HL-60 (cell line): ENCODE measurements at regions not wholly inside any gene's neighbourhood (a gene's known extent, or its start where the extent isn't known, plus 50 kb on each side); places are given as distances from the start of the nearest gene placed in this dataset.

Experiments
- DNase-seq, 2 experiments: peaks; one replicate each; pipeline ENCODE4 v3.0.0-alpha.2; 2010 to 2020; ENCODE audit warnings: low read depth in 1 of 2, low spot score in 1 of 2
- H3K27ac ChIP-seq: fragments of 250-450 bp; sonication (Bioruptor Pico); replicated peaks from 2 replicates; pipeline ENCODE4 v1.5.1; 2020; ENCODE audit warnings: mild to moderate bottlenecking, moderate library complexity
- H3K27me3 ChIP-seq: fragments of 250-450 bp; sonication (Bioruptor Pico); 2 replicates; pipeline ENCODE4 v1.5.1; 2021; ENCODE audit warnings: mild to moderate bottlenecking, moderate library complexity; ENCODE audit not compliant: insufficient read depth, poor library complexity, severe bottlenecking
- H3K4me3 ChIP-seq: replicated peaks from 2 replicates; pipeline ENCODE4 v1.5.1; 2011; ENCODE audit warnings: mild to moderate bottlenecking, control low read depth, low read length; ENCODE audit not compliant: insufficient read depth
- CTCF ChIP-seq: IDR thresholded peaks from one replicate; pipeline ENCODE4 v1.5.1; 2011; ENCODE audit warnings: low read length, control low read depth, inconsistent platforms; ENCODE audit not compliant: insufficient read depth
- GABPA ChIP-seq: IDR thresholded peaks from 2 replicates; pipeline ENCODE4 v1.6.1; 2012; ENCODE audit warnings: low read depth
- POLR2AphosphoS5 ChIP-seq: IDR thresholded peaks from 2 replicates; pipeline ENCODE4 v1.6.1; 2012; ENCODE audit warnings: low read depth
- SPI1 ChIP-seq: IDR thresholded peaks from 2 replicates; pipeline ENCODE4 v1.6.1; 2012; ENCODE audit warnings: low read depth, mild to moderate bottlenecking, borderline replicate concordance
- TF ChIP-seq, protein P1 (sequence below): IDR thresholded peaks from 2 replicates; pipeline ENCODE4 v1.6.1; 2012; ENCODE audit warnings: low read depth; ENCODE audit not compliant: insufficient replicate concordance

DNA sequence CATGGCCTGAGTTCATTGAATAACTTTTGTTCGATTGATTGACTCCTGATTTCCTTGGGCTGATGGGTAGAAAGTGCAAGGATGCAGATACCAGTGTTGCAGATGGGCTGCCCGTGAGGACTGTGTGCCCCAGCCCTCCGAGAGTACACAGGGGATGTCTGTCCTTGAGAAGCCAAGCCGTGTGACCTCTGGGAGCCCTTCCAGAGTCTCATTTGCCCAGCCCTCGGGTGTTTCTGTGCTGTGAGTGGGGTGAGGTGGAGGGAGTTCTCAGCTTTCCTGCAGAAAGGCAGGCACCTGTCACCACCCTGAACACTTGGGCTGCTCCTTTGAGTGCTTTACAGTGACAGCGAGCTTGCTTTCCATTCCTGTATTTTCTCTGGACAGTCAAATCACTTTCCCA is 96.4 kb upstream of the CACNA1E start:
- TF ChIP-seq POLR2AphosphoS5 (no peak), SPI1 (no peak), CTCF (no peak), GABPA (no peak)
- TF ChIP-seq, protein P1, sequence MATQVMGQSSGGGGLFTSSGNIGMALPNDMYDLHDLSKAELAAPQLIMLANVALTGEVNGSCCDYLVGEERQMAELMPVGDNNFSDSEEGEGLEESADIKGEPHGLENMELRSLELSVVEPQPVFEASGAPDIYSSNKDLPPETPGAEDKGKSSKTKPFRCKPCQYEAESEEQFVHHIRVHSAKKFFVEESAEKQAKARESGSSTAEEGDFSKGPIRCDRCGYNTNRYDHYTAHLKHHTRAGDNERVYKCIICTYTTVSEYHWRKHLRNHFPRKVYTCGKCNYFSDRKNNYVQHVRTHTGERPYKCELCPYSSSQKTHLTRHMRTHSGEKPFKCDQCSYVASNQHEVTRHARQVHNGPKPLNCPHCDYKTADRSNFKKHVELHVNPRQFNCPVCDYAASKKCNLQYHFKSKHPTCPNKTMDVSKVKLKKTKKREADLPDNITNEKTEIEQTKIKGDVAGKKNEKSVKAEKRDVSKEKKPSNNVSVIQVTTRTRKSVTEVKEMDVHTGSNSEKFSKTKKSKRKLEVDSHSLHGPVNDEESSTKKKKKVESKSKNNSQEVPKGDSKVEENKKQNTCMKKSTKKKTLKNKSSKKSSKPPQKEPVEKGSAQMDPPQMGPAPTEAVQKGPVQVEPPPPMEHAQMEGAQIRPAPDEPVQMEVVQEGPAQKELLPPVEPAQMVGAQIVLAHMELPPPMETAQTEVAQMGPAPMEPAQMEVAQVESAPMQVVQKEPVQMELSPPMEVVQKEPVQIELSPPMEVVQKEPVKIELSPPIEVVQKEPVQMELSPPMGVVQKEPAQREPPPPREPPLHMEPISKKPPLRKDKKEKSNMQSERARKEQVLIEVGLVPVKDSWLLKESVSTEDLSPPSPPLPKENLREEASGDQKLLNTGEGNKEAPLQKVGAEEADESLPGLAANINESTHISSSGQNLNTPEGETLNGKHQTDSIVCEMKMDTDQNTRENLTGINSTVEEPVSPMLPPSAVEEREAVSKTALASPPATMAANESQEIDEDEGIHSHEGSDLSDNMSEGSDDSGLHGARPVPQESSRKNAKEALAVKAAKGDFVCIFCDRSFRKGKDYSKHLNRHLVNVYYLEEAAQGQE, result no peak
- DNase-seq, result no peak
- H3K4me3 ChIP-seq, result no peak overlapping the region
- H3K27ac ChIP-seq, result no peak overlapping the region
- H3K27me3 ChIP-seq, result no peaks in the 10 kb centered on the region

DNA sequence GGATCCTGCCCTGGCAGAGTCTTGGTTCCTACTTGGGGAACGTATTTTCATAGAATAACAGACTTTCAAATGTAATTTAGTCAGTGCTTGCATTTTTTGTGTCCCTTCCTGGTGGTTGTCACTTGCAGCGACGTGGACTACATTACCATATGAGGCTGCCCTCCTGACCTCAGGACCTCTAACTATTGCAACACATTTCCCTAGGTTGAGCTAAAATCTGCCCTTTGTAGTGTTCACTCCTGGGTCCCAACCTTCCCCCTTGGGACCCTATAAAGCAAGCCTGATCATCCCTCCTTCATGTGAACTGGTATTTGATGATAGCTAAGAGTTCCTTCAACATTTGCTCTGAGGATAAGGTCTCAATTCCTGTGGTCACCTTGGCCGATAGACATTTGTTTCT is 95.6 kb upstream of the CACNA1E start:
- TF ChIP-seq POLR2AphosphoS5, result no peak
- TF ChIP-seq, protein P1, result no peak
- TF ChIP-seq CTCF, result no peak
- no peak for TF ChIP-seq GABPA
- TF ChIP-seq SPI1, result no peak
- Histone ChIP-seq H3K4me3 (no peak overlapping the region), H3K27me3 (no peaks in the 10 kb centered on the region), H3K27ac (no peak overlapping the region)
- no peak for DNase-seq

DNA sequence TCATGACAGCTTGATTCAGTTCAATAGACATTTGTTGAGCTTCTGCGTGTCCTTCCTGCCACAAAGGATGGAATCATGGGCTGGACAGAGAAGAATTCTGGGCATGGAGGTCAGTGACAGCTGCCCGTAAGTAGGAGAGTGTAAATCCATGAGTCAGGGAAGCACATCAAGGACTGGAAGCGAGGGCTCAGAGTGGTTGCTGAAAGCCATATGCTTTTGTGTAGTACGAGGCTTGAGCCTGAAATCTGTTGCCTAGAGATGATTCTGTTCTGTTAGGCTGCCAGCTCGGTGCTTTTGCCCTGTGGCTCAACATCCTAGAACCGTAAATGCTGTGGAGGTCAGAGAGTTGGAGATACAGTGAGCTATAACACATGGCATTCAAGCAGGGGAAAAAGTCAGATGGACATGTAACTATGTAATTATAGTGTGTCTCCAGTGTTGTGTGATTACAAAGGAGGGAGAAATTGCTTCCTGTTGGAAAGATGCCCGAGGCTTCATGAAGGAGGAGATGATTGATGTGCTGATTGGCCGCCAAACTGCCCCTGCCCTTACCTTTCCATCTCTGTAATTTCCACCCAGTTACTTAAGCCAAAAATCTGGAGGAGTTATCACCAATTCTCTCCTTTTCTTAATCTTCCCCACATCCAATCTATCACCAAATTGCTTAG is 92.8 kb upstream of the CACNA1E start:
- TF ChIP-seq, protein P1, result no peak
- TF ChIP-seq POLR2AphosphoS5 (no peak), GABPA (no peak)
- no peak for DNase-seq
- H3K4me3 ChIP-seq, result no peak overlapping the region
- H3K27ac ChIP-seq, result no peak overlapping the region
- no peaks in the 10 kb centered on the region for H3K27me3 ChIP-seq
